Spleen (tissue), 7 donors: ENCODE measurements at regions not wholly inside any gene's neighbourhood (a gene's known extent, or its start where the extent isn't known, plus 50 kb on each side); places are given as distances from the start of the nearest gene placed in this dataset.

Source experiments
- POLR2AphosphoS5 ChIP-seq, 3 donors: sonication (generic); formaldehyde crosslinking; IDR thresholded peaks; one replicate each; pipeline ENCODE4 v1.5.1; 2017; ENCODE audit warnings: antibody characterized with exemption in 3 of 3
- TF ChIP-seq, protein P1 (sequence below), 11 experiments: fragments of 200-600 bp in 7 of 11; fragments of 450-650 bp in 4 of 11; sonication (generic) in 4 of 11; IDR thresholded peaks in 8 of 11; conservative IDR thresholded peaks in 3 of 11; 1 replicate in 7 of 11; 2 replicates in 4 of 11; pipeline versions ENCODE4 v1.4.0 to v1.8.0; 2016 to 2021; ENCODE audit warnings: antibody characterized with exemption in 11 of 11, inconsistent platforms in 4 of 11, mild to moderate bottlenecking in 1 of 11
- donor health status: DM: no; HTN: no; CAD: no; lungs with moderate emphysema.
- donor health status: DM: no; HTN: no; CAD: no.
- donor health status: DM: no; HTN: no; CAD: no.

DNA sequence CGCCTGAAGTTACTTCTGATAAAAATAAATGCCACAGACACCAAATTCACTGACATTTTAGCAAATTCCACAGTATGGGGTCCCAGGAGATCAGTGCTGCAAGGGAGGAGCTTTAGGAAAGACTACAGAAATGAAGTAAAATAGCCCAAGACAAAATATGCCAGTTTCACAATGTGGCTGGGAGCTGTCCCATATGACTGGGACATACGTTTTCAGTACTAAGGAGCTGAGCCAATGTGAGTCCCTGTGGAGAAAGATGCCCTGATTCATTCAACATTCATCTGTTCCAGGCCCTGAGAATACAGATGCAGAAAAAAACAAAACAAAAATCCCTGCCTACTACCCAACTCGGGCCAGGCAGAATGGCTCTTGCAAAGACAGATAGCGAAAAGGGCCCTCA lies 63.4 kb upstream of the FAM174B start:
- TF ChIP-seq, protein P1, sequence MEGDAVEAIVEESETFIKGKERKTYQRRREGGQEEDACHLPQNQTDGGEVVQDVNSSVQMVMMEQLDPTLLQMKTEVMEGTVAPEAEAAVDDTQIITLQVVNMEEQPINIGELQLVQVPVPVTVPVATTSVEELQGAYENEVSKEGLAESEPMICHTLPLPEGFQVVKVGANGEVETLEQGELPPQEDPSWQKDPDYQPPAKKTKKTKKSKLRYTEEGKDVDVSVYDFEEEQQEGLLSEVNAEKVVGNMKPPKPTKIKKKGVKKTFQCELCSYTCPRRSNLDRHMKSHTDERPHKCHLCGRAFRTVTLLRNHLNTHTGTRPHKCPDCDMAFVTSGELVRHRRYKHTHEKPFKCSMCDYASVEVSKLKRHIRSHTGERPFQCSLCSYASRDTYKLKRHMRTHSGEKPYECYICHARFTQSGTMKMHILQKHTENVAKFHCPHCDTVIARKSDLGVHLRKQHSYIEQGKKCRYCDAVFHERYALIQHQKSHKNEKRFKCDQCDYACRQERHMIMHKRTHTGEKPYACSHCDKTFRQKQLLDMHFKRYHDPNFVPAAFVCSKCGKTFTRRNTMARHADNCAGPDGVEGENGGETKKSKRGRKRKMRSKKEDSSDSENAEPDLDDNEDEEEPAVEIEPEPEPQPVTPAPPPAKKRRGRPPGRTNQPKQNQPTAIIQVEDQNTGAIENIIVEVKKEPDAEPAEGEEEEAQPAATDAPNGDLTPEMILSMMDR (IDR thresholded peaks at IDR 0.05 in 8 of 11, conservative IDR thresholded peaks at IDR 0.05 in 3 of 11): no peak
- TF ChIP-seq POLR2AphosphoS5 (IDR thresholded peaks at IDR 0.05): no peak
